Uterus (tissue), 2 donors: ENCODE measurements at regions not wholly inside any gene's neighbourhood (a gene's known extent, or its start where the extent isn't known, plus 50 kb on each side); places are given as distances from the start of the nearest gene placed in this dataset.
"Not testable (repeated sequence)": the region's sequence is repeated elsewhere in the genome, so short reads cannot be mapped to it uniquely, and the experiment has no call there.

ENCODE experiments used
- POLR2A ChIP-seq, 2 donors: fragments of 450-650 bp; IDR thresholded peaks; one replicate each; pipeline ENCODE4 v1.6.1; 2016; ENCODE audit warnings: antibody characterized with exemption in 2 of 2, mild to moderate bottlenecking in 1 of 2, moderate library complexity in 1 of 2
- TF ChIP-seq, protein P1 (sequence below), 4 experiments: fragments of 200-600 bp in 2 of 4; fragments of 450-650 bp in 2 of 4; sonication (generic) in 2 of 4; IDR thresholded peaks; one replicate each; pipeline ENCODE4 v1.5.1; 2016 to 2019; ENCODE audit warnings: antibody characterized with exemption in 4 of 4, mild to moderate bottlenecking in 2 of 4, moderate library complexity in 1 of 4

DNA sequence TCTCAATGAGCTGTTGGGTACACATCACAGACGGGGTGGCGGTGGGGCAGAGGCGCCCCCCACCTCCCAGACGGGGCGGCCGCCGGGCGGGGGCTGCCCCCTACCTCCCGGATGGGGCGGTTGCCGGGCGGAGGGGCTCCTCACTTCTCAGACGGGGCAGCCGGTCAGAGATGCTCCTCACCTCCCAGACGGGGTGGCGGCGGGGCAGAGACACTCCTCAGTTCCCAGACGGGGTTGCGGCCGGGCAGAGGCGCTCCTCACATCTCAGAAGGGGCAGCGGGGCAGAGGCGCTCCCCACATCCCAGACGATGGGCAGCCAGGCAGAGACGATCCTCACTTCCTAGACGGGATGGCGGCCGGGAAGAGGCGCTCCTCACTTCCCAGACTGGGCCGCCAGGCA is 73.3 kb upstream of the DGKG start:
- TF ChIP-seq, protein P1, sequence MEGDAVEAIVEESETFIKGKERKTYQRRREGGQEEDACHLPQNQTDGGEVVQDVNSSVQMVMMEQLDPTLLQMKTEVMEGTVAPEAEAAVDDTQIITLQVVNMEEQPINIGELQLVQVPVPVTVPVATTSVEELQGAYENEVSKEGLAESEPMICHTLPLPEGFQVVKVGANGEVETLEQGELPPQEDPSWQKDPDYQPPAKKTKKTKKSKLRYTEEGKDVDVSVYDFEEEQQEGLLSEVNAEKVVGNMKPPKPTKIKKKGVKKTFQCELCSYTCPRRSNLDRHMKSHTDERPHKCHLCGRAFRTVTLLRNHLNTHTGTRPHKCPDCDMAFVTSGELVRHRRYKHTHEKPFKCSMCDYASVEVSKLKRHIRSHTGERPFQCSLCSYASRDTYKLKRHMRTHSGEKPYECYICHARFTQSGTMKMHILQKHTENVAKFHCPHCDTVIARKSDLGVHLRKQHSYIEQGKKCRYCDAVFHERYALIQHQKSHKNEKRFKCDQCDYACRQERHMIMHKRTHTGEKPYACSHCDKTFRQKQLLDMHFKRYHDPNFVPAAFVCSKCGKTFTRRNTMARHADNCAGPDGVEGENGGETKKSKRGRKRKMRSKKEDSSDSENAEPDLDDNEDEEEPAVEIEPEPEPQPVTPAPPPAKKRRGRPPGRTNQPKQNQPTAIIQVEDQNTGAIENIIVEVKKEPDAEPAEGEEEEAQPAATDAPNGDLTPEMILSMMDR (IDR thresholded peaks at IDR 0.05), result not testable (repeated sequence)
- not testable (repeated sequence) for TF ChIP-seq POLR2A (IDR thresholded peaks at IDR 0.05)
